Spleen (tissue), 11 donors: ENCODE measurements at regions not wholly inside any gene's neighbourhood (a gene's known extent, or its start where the extent isn't known, plus 50 kb on each side); places are given as distances from the start of the nearest gene placed in this dataset.

Source experiments
- DNase-seq: peaks from one replicate; pipeline ENCODE4 v3.0.0-alpha.2; 2020
- H3K27ac ChIP-seq, 8 donors: fragments of 200-600 bp; sonication (generic) in 7 of 8; 1 replicate in 4 of 8; 2 replicates in 4 of 8; pipeline versions ENCODE4 v1.5.0 to v1.8.0; 2016 to 2021; ENCODE audit warnings: inconsistent platforms in 4 of 8, mild to moderate bottlenecking in 4 of 8, moderate library complexity in 1 of 8
- H3K27me3 ChIP-seq, 7 donors: fragments of 200-600 bp; sonication (generic) in 6 of 7; replicated peaks in 1 of 7; 1 replicate in 4 of 7; 2 replicates in 3 of 7; pipeline versions ENCODE4 v1.5.0 to v1.8.0; 2016 to 2021; ENCODE audit warnings: inconsistent platforms in 3 of 7, mild to moderate bottlenecking in 1 of 7
- H3K36me3 ChIP-seq, 6 donors: fragments of 200-600 bp; sonication (generic) in 5 of 6; 1 replicate in 4 of 6; 2 replicates in 2 of 6; pipeline versions ENCODE4 v1.5.0 to v1.8.0; 2016 to 2021; ENCODE audit warnings: inconsistent platforms in 2 of 6
- H3K4me1 ChIP-seq, 6 donors: fragments of 200-600 bp; sonication (generic) in 5 of 6; 1 replicate in 3 of 6; 2 replicates in 3 of 6; pipeline versions ENCODE4 v1.5.0 to v1.8.0; 2016 to 2021; ENCODE audit warnings: inconsistent platforms in 3 of 6
- H3K4me3 ChIP-seq, 8 donors: fragments of 200-600 bp; sonication (generic) in 7 of 8; 1 replicate in 4 of 8; 2 replicates in 4 of 8; pipeline versions ENCODE4 v1.5.0 to v1.8.0; 2016 to 2021; ENCODE audit warnings: inconsistent platforms in 4 of 8, mild to moderate bottlenecking in 4 of 8, moderate library complexity in 2 of 8
- H3K9me3 ChIP-seq, 8 donors: fragments of 200-600 bp; sonication (generic) in 7 of 8; 1 replicate in 4 of 8; 2 replicates in 4 of 8; pipeline versions ENCODE4 v1.5.0 to v1.8.0; 2016 to 2021; ENCODE audit warnings: inconsistent platforms in 4 of 8
- POLR2A ChIP-seq, 3 donors: fragments of 450-650 bp; IDR thresholded peaks; one replicate each; pipeline ENCODE4 v1.5.1; 2017; ENCODE audit warnings: antibody characterized with exemption in 3 of 3, mild to moderate bottlenecking in 1 of 3
- POLR2AphosphoS5 ChIP-seq, 3 donors: sonication (generic); formaldehyde crosslinking; IDR thresholded peaks; one replicate each; pipeline ENCODE4 v1.5.1; 2017; ENCODE audit warnings: antibody characterized with exemption in 3 of 3
- WGBS, 5 donors: extraction: QIAGEN DNeasy Blood & Tissue Kit in 3 of 5; methylation state at CpG; one replicate each; pipeline versions ENCODE4 v1.1.5 to v1.1.7; 2013 to 2018; 5-methylcytosine and 5-hydroxymethylcytosine counted together
- intact Hi-C: fragments of 100-400 bp; cut with DNase I; formaldehyde crosslinking; loops from one replicate; pipeline ENCODE4 v1.15.0; 2023; ENCODE audit warnings: low total_unique reads
- TF ChIP-seq, protein P1 (sequence below), 11 experiments: fragments of 200-600 bp in 7 of 11; fragments of 450-650 bp in 4 of 11; sonication (generic) in 4 of 11; IDR thresholded peaks in 8 of 11; conservative IDR thresholded peaks in 3 of 11; 1 replicate in 7 of 11; 2 replicates in 4 of 11; pipeline versions ENCODE4 v1.4.0 to v1.8.0; 2016 to 2021; ENCODE audit warnings: antibody characterized with exemption in 11 of 11, inconsistent platforms in 4 of 11, mild to moderate bottlenecking in 1 of 11
- donor health status: healthy with polysubstance abuse.
- donor health status: DM: no; HTN: no; CAD: no; lungs with moderate emphysema.
- donor health status: DM: no; HTN: no; CAD: no.
- donor health status: Bipolar disorder and iron deficiency.
- donor health status: healthy.
- donor health status: DM: no; HTN: no; CAD: no.
- donor health status: DM: yes; HTN: yes; CAD: no.

DNA sequence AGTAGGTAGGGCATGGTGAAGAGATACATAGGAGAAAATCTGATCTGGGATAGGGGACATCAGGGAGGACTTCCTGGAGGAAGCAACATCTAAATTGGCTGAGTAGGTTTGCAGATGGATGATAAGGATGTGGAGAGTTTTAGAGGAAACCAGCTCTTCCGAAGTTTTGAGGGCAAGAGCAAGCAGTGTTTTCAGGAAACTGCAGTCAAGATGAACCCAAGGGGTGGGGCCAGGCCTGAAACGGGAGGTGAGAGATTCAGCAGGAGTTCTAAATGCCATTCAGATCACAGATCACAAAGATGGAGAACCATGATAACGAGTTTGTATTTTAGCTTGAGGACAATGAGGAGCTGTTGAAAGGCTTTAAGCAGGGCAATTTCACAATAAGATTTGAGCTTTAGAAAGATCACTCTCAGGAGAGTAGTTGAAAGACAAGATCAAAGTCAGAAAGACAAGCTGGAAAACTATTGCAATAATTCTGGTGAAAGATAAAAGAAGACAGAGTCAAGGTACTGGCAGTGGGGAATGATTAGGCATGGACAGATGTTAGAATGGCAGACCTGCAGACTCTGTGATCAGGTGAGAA, 70.1 kb upstream of the PLXNC1 start:
- Histone ChIP-seq H3K4me3 (no peak overlapping the region), H3K27me3 (peaks cover 0 to 4% (median 0%) of the 10 kb centered on the region in 7 donors), H3K36me3 (no peaks in the 10 kb centered on the region), H3K4me1 (no peaks in the 10 kb centered on the region), H3K27ac (no peak overlapping the region), H3K9me3 (no peaks in the 10 kb centered on the region)
- WGBS, 5 donors, result 11 to 19% (median 12%) methylated on average over 3 of the region's 3 CpGs
- TF ChIP-seq POLR2AphosphoS5 (IDR thresholded peaks at IDR 0.05) (no peak), POLR2A (IDR thresholded peaks at IDR 0.05) (no peak)
- TF ChIP-seq, protein P1, sequence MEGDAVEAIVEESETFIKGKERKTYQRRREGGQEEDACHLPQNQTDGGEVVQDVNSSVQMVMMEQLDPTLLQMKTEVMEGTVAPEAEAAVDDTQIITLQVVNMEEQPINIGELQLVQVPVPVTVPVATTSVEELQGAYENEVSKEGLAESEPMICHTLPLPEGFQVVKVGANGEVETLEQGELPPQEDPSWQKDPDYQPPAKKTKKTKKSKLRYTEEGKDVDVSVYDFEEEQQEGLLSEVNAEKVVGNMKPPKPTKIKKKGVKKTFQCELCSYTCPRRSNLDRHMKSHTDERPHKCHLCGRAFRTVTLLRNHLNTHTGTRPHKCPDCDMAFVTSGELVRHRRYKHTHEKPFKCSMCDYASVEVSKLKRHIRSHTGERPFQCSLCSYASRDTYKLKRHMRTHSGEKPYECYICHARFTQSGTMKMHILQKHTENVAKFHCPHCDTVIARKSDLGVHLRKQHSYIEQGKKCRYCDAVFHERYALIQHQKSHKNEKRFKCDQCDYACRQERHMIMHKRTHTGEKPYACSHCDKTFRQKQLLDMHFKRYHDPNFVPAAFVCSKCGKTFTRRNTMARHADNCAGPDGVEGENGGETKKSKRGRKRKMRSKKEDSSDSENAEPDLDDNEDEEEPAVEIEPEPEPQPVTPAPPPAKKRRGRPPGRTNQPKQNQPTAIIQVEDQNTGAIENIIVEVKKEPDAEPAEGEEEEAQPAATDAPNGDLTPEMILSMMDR (IDR thresholded peaks at IDR 0.05 in 8 of 11, conservative IDR thresholded peaks at IDR 0.05 in 3 of 11), result no peak
- intact Hi-C loops, result no loop called here
- DNase-seq, result no peak

DNA sequence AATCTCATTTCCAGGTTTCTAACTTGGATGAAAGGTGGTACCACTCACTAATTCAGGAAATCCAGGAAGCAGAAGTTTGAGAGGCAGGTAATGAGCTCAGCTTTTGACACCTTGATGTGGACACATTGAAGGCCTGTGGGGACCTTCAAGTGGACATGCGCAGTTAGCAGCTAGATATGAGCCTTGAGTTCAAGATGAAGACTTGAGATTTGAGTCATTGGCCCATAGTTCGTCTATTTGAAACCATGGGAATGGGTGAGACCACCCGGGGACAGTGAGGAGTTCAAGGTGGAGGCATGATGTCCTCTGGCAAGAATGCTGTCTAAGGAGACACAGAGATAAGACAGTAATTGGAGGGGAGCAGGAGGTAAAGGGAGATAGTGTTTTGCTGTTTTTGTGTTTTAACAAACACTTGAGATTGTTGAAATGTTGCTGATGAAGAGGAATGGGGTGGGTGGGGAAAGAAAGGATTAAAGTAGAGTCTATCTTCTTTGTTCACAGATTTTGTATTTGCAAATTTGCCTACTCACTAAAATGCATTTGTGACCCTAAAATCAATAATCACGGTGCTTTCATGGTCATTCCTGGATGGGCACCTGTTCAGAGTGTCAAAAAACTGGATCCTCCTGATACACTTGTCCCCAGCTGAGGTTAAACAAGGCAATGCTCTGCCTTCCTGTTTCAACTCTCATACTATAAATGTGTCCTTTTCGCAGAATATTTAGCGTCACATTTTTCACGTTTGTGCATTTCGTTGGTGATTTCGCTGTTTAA, 69.5 kb upstream of the PLXNC1 start:
- 89 to 95% (median 91%) methylated on average over 9 of the region's 9 CpGs for WGBS, 5 donors
- Histone ChIP-seq H3K36me3 (no peaks in the 10 kb centered on the region), H3K4me1 (no peaks in the 10 kb centered on the region), H3K4me3 (no peak overlapping the region), H3K27me3 (peaks cover 0 to 4% (median 0%) of the 10 kb centered on the region in 7 donors), H3K27ac (no peak overlapping the region), H3K9me3 (no peaks in the 10 kb centered on the region)
- TF ChIP-seq, protein P1 (IDR thresholded peaks at IDR 0.05 in 8 of 11, conservative IDR thresholded peaks at IDR 0.05 in 3 of 11), result no peak
- TF ChIP-seq POLR2AphosphoS5 (IDR thresholded peaks at IDR 0.05) (no peak), POLR2A (IDR thresholded peaks at IDR 0.05) (no peak)
- intact Hi-C loops, result no loop called here
- no peak for DNase-seq

DNA sequence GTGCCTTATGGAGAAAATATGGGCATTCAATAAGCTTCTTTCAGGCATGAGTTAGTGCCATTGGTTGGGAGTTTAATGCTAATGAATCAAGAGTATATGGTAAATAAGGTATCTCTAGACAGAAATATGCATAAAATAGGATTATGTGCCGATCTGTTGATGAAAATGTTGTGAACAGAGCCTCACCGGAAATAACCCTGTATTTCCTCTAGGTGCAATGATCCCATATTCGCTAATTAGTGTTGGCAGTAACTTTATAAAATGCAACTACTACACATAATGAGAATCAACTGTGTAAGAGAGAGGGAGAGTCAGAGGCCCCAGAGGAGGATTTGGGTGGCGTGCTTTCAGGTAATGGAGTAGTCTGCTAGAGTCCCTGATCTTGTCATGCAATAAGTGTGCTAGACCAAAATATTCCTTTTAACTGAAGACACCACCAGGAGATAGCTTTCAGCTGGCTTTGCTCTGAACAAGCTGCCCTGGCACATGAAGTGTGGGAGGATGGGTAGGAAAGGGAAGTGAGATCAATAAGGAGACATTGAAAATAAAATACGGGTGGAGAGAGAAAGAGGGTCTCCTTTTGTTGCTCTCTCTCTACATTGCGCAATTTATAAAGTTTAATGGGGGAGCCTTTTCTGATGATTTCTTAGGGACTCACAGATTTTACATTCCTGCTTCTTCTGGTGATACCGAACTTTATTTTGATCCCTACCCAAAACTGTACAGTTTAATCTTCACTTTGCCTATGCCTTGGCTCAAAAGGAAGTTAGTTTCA, 68.6 kb upstream of the PLXNC1 start:
- no peak overlapping the region for H3K4me3 ChIP-seq
- TF ChIP-seq POLR2AphosphoS5 (IDR thresholded peaks at IDR 0.05) (no peak), POLR2A (IDR thresholded peaks at IDR 0.05) (no peak)
- TF ChIP-seq, protein P1 (IDR thresholded peaks at IDR 0.05 in 8 of 11, conservative IDR thresholded peaks at IDR 0.05 in 3 of 11), result no peak
- H3K4me1 ChIP-seq, result no peaks in the 10 kb centered on the region
- DNase-seq, result no peak
- 77 to 86% (median 80%) methylated on average over 7 of the region's 7 CpGs for WGBS, 5 donors
- H3K27ac ChIP-seq, result no peak overlapping the region
- no peaks in the 10 kb centered on the region for H3K9me3 ChIP-seq
- peaks cover 0 to 4% (median 0%) of the 10 kb centered on the region in 7 donors for H3K27me3 ChIP-seq
- H3K36me3 ChIP-seq, result no peaks in the 10 kb centered on the region
- intact Hi-C loops, result no loop called here
